COLO668 (cell line): ENCODE measurements at regions not wholly inside any gene's neighbourhood (a gene's known extent, or its start where the extent isn't known, plus 50 kb on each side); places are given as distances from the start of the nearest gene placed in this dataset.

Source experiments
- DNase-seq: peaks from one replicate; lab custom pipeline; 2025; ENCODE audit not compliant: unreplicated experiment; lab: John Stamatoyannopoulos, UW

GRCh38 chr2:57759822-57760300 lies 286.7 kb upstream of the VRK2 start:
- DNase-seq, result peak; percentile 76

GRCh38 chr2:57760381-57760801 lies 286.2 kb upstream of the VRK2 start:
- DNase-seq, result no peak

GRCh38 chr2:57776916-57777315 lies 269.7 kb upstream of the VRK2 start:
- DNase-seq, result no peak

GRCh38 chr2:57782587-57782986 lies 264.0 kb upstream of the VRK2 start:
- DNase-seq, result no peak

GRCh38 chr2:57793310-57793709 lies 253.3 kb upstream of the VRK2 start:
- DNase-seq, result no peak

- no peak for DNase-seq
Observed at GRCh38 chr2:57796527-57796926, 250.1 kb upstream of the VRK2 start.

GRCh38 chr2:57798346-57798745 lies 248.3 kb upstream of the VRK2 start:
- no peak for DNase-seq

- no peak for DNase-seq
Observed at GRCh38 chr2:57802243-57802642, 244.4 kb upstream of the VRK2 start.

GRCh38 chr2:57804971-57805370 lies 241.6 kb upstream of the VRK2 start:
- DNase-seq, result no peak

- DNase-seq, result no peak
Observed at GRCh38 chr2:57806449-57806968, 240.1 kb upstream of the VRK2 start.

- DNase-seq, result no peak
Observed at GRCh38 chr2:57809230-57809629, 237.4 kb upstream of the VRK2 start.

GRCh38 chr2:57821088-57821487 lies 225.5 kb upstream of the VRK2 start:
- no peak for DNase-seq

GRCh38 chr2:57828221-57828620 lies 218.4 kb upstream of the VRK2 start:
- no peak for DNase-seq

GRCh38 chr2:57834666-57835065 lies 211.9 kb upstream of the VRK2 start:
- DNase-seq, result no peak

GRCh38 chr2:57842531-57842930 lies 204.1 kb upstream of the VRK2 start:
- no peak for DNase-seq

GRCh38 chr2:57843158-57843557 lies 203.4 kb upstream of the VRK2 start:
- no peak for DNase-seq

GRCh38 chr2:57848723-57849122 lies 197.9 kb upstream of the VRK2 start:
- DNase-seq, result no peak

GRCh38 chr2:57849843-57850242 lies 196.8 kb upstream of the VRK2 start:
- DNase-seq, result no peak

- no peak for DNase-seq
Observed at GRCh38 chr2:57850415-57851130, 196.0 kb upstream of the VRK2 start.

GRCh38 chr2:57855212-57855611 lies 191.4 kb upstream of the VRK2 start:
- DNase-seq, result no peak

GRCh38 chr2:57859755-57860154 lies 186.9 kb upstream of the VRK2 start:
- no peak for DNase-seq

- DNase-seq, result no peak
Observed at GRCh38 chr2:57862153-57862552, 184.5 kb upstream of the VRK2 start.

GRCh38 chr2:57862727-57863126 lies 183.9 kb upstream of the VRK2 start:
- no peak for DNase-seq
